Uterus (tissue), 2 donors: ENCODE measurements at regions not wholly inside any gene's neighbourhood (a gene's known extent, or its start where the extent isn't known, plus 50 kb on each side); places are given as distances from the start of the nearest gene placed in this dataset.

Experiments used
- POLR2A ChIP-seq, 2 donors: fragments of 450-650 bp; IDR thresholded peaks; one replicate each; pipeline ENCODE4 v1.6.1; 2016; ENCODE audit warnings: antibody characterized with exemption in 2 of 2, mild to moderate bottlenecking in 1 of 2, moderate library complexity in 1 of 2
- TF ChIP-seq, protein P1 (sequence below), 4 experiments: fragments of 200-600 bp in 2 of 4; fragments of 450-650 bp in 2 of 4; sonication (generic) in 2 of 4; IDR thresholded peaks; one replicate each; pipeline ENCODE4 v1.5.1; 2016 to 2019; ENCODE audit warnings: antibody characterized with exemption in 4 of 4, mild to moderate bottlenecking in 2 of 4, moderate library complexity in 1 of 4

DNA sequence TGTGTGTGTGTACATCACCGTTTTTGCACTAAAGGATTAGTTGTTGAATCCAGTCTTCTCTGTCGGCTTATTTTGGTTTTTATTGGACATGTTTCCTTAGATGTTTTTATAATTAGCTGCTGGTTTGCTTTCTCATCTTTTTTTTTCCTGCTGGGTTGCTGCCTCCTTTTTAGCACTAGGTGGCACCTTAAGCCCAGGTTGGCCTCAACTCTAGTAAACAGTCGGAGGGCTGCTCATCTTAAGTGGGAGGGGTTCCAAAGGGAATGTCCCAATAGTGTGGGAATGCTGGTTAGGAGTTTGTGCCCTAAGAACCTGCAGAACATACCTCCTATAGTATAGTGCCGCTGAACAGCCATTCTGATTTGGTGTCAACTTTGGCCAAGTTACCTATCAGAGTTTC lies 570.1 kb upstream of the CXADR start:
- TF ChIP-seq, protein P1, sequence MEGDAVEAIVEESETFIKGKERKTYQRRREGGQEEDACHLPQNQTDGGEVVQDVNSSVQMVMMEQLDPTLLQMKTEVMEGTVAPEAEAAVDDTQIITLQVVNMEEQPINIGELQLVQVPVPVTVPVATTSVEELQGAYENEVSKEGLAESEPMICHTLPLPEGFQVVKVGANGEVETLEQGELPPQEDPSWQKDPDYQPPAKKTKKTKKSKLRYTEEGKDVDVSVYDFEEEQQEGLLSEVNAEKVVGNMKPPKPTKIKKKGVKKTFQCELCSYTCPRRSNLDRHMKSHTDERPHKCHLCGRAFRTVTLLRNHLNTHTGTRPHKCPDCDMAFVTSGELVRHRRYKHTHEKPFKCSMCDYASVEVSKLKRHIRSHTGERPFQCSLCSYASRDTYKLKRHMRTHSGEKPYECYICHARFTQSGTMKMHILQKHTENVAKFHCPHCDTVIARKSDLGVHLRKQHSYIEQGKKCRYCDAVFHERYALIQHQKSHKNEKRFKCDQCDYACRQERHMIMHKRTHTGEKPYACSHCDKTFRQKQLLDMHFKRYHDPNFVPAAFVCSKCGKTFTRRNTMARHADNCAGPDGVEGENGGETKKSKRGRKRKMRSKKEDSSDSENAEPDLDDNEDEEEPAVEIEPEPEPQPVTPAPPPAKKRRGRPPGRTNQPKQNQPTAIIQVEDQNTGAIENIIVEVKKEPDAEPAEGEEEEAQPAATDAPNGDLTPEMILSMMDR (IDR thresholded peaks at IDR 0.05) = no peak
- no peak for TF ChIP-seq POLR2A (IDR thresholded peaks at IDR 0.05)
